Thyroid gland (tissue), 4 donors: ENCODE measurements at regions not wholly inside any gene's neighbourhood (a gene's known extent, or its start where the extent isn't known, plus 50 kb on each side); places are given as distances from the start of the nearest gene placed in this dataset.

Experiments
- CTCF ChIP-seq, 6 experiments: fragments of 200-600 bp in 3 of 6; fragments of 450-650 bp in 3 of 6; sonication (generic) in 3 of 6; IDR thresholded peaks; one replicate each; pipeline ENCODE4 v1.5.1; 2016 to 2019; ENCODE audit warnings: antibody characterized with exemption in 6 of 6, mild to moderate bottlenecking in 2 of 6, inconsistent platforms in 1 of 6, moderate library complexity in 1 of 6
- POLR2A ChIP-seq, 2 donors: fragments of 450-650 bp; IDR thresholded peaks; one replicate each; pipeline ENCODE4 v1.6.1; 2017; ENCODE audit warnings: antibody characterized with exemption in 2 of 2, mild to moderate bottlenecking in 2 of 2, moderate library complexity in 1 of 2

DNA sequence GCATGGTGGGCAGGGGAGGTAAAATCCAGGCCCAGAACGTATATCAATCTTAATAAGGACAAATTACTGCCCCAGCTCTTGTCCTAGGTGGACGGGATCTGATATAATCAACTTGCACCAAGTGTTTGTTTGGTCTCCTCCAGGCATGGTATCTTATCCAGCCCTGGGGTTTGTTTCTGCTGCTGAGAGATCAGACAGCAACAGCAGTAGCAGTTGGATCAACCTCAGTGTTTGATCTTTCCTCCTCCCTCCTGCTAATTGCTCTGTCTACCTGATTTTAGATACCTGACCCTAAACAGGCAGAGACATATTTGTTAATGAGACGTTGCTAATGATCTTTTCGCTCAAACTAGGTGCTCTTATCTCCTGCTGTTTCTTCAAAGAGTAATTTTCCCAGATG lies 100.4 kb upstream of the BACH2 start:
- TF ChIP-seq CTCF (IDR thresholded peaks at IDR 0.05) (no peak), POLR2A (IDR thresholded peaks at IDR 0.05) (no peak)
